GM21447 (cell line): ENCODE measurements at regions not wholly inside any gene's neighbourhood (a gene's known extent, or its start where the extent isn't known, plus 50 kb on each side); places are given as distances from the start of the nearest gene placed in this dataset.
"Not testable (repeated sequence)": the region's sequence is repeated elsewhere in the genome, so short reads cannot be mapped to it uniquely, and the experiment has no call there.

ENCODE experiments used
- ATAC-seq: cut with Tn5 transposase; IDR thresholded peaks from one replicate; pipeline ENCODE4 v1.9.1; 2021; ENCODE audit not compliant: unreplicated experiment

DNA sequence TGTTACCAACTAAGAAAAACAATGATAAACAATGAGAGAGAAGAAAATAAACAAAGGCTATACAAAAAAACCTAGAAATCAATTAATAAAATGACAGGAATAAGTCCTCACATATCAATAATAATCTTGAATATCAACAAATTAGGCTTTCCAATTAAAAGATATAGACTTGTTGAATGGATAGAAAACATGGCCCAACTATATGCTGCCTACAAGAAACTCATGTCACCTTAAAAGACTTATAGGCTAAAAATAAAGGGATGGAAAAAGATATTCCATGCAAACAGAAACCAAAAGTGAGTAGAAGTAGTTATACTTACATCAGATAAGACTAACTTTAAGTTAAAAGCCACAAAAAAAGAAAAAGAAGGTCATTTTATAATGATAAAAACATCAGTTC lies 183.9 kb downstream of the MYRFL start:
- no peak for ATAC-seq

DNA sequence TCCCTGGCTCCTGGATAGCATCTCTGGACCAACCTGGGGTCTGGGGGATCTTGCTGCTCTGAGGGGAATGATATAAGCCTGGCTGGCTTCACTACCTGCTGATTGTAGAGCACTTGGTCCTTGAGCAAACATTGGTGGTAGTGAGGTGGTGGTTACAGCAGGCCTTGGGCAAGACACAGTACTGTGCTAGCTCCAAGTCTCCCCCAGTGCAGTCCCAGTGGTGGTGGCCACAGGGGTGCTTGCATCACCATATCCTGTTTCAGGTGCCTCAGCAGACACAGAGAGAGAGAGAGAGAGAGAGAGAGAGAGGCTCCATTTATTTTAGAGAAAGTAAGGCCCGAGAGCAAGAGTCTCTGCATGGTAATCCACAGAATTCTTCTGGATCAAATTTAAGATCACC lies 186.3 kb downstream of the MYRFL start:
- no peak for ATAC-seq

DNA sequence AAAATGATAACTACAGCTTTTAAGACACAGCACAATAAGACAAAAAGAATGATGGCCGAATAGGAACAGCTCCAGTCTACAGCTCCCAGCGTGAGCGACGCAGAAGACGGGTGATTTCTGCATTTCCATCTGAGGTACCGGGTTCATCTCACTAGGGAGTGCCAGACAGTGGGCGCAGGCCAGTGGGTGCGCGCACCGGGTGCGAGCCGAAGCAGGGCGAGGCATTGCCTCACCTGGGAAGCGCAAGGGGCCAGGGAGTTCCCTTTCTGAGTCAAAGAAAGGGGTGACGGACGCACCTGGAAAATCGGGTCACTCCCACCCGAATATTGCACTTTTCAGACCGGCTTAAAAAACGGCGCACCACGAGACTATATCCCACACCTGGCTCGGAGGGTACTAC lies 188.0 kb downstream of the MYRFL start:
- ATAC-seq, result not testable (repeated sequence)

DNA sequence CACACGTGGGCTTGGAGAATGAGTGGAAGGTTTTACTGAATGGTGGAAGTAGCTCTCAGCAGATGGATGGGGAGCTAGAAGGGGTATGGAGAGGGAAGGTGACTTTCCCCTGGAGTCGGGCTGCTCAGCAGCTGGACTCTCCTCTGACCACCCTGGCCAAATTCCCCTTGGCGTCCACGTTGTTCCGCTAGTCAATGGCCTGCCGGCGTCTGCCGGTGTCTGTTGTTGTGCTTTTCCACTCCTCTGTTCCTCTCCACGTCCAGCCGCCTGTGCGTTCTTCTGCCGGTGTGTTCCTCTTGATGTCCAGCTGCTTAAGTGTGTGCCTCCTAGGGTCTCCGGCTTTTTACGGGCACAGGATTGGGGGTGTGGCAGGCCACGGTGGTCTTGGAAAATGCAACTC lies 203.5 kb downstream of the MYRFL start:
- ATAC-seq, result no peak

DNA sequence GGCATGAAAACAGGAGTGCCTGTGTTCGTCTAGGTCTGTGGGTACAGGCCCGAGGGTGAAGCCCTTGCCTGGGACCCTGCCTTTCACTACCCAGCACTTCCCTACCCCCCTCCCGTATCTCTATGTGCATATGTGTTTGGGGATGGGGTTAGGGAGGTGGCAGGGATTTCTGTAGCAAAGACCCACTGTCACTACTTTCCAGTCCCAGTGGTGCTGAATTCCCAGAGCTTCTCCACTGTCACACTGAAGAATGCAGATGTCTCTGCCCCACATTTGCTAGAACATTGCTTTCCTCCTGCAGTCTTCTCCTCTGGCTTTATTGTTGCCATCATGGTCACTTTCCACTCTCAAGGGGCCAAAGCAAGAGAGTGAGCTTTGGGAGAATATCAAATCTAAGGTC lies 203.9 kb downstream of the MYRFL start:
- no peak for ATAC-seq

DNA sequence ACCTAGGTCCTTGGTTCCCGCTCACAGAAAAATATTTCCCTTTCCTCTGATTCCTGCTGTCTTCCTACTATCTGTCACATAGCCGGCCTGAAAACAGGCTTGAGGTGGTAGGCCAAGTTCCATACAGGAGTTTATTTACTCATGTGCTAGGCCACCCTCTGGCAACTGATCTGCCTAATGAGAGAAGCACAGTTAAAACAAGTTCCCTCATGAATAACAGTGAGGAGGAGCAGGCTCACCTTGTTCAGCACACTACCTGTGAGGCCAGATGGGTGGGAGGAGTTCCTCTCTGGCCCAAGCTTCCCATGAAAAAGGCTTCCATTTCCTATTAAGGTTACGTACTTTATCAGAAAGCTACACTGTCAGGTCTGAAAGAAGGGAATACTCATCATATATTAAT lies 206.0 kb downstream of the MYRFL start:
- ATAC-seq, result no peak

DNA sequence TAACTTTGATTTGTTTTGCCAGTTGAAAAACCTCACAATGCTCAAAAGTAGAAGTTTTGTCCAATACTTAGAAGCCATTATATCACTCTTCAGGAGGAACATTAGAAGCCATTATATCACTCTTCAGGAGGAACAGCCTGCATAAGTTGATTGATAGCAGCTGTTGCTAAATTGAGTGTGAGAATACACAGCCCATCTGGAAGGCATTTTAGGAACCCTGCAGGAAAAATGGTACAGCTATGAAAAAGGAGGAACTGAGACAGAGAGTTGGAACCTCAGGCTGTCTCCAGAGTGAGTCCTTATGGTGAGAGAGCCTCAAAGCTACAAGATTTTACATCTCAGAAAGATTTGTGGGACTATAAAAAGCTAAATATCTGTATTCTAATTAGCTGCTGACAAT lies 207.0 kb downstream of the MYRFL start:
- ATAC-seq, result no peak

DNA sequence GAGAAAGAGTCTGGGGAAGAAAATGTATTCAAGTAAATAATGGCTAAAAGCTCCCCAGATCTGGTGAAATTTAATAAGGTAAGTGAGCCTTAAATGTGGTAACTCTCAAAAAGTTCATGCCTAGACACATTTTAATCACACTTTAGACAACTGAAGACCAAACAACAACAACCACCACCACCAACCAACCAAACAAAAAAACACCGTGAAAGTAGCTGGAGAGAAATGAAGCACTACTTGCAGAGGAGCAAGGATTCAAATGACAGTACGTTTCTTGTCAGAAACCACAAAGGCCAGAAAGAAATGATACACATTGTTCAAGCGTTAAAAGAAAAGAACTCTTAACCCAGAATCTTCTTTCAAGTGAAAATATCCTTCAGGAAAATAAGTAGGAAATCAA lies 208.3 kb downstream of the MYRFL start:
- no peak for ATAC-seq

DNA sequence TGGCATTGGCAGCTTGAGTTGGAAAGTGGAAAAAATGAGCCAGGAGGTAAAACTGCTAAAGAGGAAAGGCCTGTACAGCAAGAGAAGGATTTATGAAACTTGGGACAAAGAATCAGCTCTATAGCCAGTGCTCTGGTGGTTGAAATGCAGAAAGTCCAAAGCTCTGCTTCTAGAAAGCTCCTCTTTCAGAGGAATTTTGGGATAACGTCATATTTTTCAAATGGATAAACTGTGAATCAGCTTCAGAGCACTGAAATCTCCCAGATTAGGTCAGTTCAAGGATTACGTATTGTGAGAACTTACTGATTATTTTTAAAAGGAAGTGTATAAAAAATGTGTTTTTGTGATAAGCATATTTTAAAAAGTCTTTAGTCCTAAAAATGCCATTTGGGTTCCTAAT lies 203.1 kb upstream of the CNOT2 start:
- ATAC-seq, result no peak

DNA sequence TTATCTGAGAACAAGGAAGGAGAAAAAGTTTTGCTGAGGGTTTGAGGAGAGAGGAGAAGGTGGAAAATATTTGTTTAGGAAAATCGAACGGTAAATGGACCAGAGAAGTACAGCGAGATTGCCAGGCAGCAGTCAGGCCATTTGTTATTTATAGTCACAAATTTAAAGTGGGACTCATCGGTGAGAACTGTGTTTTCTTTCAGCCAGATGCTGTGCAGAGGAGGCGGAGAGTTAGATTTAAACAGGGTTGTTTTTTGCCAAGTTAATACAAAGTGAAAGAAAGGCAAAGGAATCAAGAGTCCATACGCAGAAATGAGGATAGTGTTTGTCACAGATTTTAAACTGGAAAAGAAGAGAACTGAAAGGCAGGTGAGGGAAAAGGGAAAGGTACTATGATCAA lies 200.6 kb upstream of the CNOT2 start:
- no peak for ATAC-seq

DNA sequence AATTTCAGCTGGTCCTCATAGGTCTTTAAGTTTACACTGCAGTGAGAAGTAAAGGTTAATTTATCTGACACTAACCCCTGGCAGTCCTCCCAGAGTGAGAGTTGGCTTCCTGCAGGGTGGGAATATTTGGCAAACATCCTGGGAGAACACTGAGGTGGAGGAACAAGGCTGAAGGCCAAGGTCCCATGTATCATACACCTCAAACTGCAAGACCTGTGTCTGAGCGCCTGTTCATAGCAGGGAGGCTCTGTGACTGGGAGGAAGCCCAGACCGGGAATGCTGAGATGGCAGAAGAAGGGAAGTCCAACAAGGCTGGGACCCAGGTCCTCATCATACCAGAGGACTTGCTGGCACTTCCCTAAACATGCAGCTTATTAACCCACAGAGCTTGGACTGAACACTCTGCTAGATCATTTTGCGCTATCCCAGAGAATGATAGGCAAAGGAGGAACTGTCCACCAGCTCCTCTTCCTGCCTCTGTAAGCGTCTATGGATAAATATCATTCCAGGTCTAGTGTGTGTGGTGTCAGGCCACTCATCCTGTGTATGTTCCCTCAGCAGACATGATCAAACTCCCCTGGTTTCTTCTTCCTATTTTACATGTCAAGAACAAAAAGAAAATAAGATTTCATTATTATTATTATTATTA lies 199.6 kb upstream of the CNOT2 start:
- no peak for ATAC-seq

DNA sequence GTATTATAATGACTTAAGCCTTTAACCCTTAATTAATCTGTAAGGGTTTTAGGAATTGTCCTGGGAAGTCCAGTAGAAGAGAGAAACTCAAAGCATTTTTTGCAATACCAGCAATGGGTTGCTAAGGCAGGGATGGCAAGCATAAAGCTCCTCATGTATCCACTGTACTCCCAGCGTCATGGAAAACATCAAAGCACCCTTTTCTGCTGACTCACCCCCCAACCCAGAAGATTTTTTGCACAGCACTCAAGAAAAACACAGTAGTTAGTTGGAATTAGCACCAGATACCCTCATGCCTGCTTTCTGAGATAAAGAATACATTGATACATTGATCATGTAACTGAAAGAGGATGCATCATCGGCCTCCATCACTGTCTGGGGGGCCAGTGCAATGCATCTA lies 199.1 kb upstream of the CNOT2 start:
- ATAC-seq, result no peak

DNA sequence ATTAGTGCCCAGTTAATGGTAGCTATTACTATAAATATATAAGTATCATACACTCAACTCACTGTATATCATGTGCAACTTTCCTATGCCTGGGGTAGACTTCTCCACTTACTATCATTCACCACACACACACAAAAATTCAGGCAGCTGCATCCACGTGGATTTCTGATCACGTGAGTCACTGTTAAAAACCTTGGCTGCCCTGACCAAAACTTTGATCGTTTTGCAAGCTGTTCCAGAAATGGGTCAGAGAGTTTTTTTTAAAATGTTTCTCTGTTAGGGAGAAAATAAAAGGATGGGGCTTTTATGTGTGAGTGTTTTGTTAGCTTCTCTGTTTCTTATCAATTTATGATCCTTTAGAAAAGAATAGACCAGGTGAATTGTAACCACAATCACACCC lies 198.2 kb upstream of the CNOT2 start:
- ATAC-seq, result no peak

DNA sequence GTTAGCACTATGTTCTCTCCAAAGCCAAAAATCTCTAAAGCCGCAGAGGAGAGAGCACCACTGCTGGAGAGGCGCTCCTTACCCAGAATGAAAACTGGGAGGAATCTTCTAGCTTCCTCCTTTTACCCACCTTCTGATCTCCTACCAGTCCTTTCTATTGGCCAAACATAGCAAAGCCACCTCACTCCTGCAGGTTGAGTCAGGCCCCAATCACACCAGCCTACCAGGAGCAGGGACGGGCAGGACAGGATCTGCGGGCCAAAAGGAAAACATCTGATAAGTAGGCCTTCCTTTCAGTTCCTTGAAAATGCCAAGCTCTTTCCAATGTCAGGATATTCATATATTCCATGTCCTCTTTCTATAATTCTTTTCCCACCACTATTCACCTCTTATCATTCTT lies 197.7 kb upstream of the CNOT2 start:
- ATAC-seq, result no peak

DNA sequence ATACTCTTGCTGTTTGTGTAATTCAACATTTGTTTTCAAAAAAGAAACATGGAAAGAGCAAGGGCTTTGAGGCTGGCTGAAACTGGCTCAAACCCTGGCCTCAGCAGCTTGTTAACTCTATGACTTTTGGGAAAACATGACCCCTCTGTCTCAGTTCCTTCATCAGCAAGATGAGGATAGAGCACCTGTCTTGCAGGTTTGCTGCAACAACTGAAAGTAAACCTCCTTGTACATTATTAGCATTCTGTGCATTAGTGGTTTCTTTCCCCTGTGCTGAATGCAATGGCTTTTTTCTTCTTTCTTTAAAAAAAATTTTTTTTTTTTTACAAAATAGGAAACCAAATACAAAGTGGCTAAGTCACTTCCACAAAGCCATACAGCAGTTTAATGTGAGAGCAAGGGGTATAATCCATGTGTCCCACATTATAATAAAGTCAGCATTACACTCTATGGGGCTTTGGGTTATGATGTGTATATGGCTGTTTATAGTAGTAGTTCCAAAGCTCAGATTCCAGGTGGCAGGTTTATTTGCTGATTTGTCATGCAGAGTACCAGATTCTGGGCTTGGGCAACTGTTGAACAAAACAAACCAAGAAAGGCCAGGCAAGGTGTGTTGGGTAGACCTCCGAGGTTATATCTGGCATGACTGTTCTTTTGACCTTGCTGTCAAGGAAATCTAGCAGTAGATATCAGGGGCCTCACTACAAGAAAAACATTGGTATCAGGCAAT lies 194.5 kb upstream of the CNOT2 start:
- no peak for ATAC-seq

DNA sequence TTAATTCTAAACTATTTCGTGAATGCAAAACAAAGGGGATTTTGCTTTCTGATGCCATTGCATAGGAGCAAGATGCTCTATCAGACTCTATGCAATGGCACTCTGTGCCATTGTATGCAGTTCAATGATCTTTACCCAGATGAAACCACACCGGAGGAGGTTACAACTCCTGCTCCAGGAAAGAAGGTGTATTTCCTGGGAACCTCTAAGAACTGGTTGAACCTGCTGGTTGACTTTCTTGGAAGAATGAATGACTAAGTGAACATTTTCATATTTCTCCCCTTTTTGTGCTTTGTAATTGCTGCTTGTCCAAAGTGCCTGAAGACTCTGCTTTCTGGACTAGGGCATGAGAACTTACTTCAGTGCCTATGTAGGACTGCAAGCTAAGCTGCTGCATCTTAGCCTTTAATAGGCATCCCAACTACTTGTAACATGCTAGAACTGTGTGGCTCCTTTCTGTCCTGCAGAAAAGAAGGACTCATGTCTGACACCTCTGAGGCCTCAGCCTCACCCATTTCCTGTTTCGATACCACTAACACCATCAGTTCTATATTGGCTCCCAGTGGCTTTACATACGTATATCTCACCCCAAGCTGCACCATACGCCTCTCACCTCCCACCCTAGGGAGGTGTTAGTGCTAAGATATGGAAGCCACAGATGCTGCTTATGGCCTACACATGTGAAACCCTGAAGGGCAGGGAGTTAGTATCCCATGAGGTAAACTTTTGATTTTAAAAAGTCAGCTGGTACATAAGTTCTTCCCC lies 193.5 kb upstream of the CNOT2 start:
- peak; percentile 94 for ATAC-seq

DNA sequence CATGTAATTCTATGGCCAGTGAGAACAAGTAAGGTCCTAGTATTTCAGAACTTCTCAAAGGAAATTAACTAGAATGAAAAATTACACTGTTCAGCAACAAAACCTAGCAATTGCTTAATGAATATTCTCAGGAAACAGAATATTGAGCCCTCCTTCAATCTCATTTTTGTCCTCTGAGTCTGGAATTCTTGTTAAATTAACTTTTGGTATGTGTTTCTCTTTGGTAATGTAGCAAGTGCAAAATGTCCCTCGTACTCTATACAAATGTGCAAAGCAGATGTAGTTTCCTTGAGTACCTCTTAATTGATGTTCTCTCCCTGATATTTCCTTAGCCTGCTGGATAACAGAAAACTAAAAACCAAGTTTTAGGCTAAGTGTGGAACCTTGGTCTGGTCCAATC lies 190.8 kb upstream of the CNOT2 start:
- ATAC-seq, result no peak

DNA sequence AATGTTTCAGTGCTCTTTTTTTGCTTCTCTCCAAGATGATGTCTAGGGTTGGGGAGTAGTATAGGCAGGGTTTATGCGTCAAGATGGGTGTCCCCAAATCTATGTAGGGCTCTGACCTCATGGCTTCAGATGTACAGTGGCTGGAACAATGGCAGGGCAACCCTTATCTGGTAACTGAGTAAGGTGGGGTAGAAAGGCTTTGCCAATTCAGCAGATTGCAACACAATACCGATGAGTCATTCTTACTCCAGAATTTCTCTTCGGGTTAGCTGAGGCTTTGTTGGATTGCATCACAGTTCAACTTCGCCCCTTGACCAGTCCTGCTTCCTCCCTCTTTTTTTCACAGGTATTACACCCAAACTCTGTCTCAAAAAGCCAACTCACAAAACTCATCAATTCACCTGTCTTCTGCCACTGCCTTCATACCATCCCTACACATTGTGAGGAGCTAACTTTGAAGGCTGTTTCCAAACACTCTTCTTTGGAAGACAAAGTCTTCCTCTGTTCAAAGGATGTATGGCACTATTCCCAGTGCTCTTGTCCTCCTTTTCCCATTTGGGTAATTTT lies 190.2 kb upstream of the CNOT2 start:
- no peak for ATAC-seq

DNA sequence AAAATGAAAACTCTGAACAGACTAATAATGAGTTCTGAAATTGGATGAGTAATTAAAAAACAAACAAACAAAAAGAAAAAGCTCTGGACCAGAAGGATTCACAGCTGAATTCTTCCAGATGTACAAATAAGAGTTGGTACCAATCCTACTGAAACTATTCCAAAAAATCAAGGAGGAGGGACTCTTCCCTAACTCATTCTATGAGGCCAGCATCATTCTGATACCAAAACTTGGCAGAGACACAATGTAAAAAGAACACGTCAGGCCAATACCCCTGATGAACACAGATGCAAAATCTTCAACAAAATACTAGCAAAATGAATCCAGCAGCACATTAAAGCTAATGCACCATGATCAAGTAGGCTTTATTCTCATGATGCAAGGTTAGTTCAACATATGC lies 183.9 kb upstream of the CNOT2 start:
- ATAC-seq, result no peak

DNA sequence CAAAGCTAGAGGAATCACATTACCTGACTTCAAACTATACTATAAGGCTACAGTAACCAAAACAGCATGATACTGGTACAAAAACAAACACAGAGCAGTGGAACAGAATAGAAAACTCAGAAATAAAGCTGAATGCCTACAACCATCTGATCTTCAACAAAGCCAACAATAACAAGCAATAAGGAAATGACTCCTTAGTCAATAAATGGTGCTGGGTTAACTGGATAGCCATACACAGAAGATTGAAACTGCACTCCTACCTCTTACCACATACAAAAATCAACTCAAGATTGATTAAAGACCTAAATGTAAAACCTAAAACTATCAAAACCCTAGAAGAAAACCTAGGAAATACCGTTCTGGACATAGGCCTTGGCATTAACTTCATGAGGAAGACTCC lies 182.6 kb upstream of the CNOT2 start:
- no peak for ATAC-seq

DNA sequence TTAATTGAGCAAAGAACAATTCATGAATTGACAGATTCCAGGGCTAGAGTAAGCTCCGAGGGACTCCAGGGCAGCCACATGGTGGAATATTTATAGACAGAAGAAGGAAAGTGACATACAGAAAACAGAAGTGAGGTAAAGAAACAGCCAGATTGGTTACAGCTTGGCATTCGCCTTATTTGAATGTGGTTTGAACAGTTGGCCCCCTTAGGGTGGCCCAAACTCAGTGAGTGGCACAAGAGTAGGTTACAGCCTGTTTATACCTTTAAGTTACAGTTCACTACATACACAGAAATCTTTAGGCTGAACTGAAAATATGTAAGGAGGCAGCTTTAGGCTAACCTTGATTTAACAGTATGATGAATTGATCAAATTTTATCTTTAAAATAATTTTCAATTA lies 174.5 kb upstream of the CNOT2 start:
- ATAC-seq, result no peak
